NCI-H82 (cell line): ENCODE measurements at regions not wholly inside any gene's neighbourhood (a gene's known extent, or its start where the extent isn't known, plus 50 kb on each side); places are given as distances from the start of the nearest gene placed in this dataset.
A peak's percentile ranks its signal among the peaks of the same experiment; 100 is the strongest.

ENCODE experiments used
- DNase-seq: peaks from one replicate; lab custom pipeline; 2025; lab: John Stamatoyannopoulos, UW

DNA sequence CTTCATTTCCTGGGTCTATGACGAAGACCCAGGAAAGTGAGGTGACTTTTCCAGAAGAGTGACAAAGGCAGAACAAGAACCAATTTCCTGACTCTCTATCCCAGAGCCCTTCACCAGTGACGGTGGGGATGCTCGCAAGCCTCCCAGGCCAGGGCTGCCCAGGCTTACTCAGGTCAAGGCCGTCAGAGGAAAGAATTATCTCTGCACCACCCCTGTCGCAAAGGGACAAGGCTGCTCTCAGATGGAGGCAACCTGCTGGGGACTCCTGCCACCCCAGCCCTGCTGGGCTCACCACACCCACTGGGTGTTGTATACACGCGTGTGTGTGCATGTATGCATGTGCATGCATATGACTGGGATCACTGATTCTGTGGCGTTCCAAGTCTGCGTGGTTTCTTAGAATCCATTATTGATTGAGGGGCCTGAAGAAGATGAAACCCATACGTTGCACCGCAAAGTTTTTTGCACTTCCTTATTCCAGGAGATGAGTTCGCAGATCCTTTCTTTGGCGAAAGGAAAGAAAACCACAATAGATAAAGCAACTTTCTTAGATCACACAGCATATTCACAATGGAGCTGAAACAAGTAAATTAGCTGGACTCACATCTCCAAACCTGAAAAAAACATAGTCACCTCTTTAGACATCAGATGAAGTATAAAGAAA, 255.8 kb downstream of the RHOU start:
- no peak for DNase-seq

DNA sequence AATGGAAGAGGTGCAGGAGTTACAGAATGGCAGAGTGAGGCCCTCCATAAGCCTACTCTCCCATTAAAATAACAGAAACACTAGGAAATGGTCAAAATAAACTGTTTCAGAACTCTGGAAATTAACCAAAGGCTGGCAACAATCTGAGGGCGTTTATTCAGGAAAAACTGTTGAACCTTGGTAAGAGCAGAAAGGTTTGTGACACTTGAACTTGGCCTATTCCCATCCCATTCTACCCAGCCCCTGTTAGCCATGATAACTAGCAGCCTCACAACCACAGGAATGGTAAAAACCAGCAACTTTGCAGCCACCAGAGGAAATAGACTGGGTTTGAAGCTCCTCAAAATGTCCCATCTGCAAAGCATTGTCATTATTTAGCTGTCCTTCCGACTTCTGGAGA, 256.8 kb downstream of the RHOU start:
- DNase-seq = no peak

DNA sequence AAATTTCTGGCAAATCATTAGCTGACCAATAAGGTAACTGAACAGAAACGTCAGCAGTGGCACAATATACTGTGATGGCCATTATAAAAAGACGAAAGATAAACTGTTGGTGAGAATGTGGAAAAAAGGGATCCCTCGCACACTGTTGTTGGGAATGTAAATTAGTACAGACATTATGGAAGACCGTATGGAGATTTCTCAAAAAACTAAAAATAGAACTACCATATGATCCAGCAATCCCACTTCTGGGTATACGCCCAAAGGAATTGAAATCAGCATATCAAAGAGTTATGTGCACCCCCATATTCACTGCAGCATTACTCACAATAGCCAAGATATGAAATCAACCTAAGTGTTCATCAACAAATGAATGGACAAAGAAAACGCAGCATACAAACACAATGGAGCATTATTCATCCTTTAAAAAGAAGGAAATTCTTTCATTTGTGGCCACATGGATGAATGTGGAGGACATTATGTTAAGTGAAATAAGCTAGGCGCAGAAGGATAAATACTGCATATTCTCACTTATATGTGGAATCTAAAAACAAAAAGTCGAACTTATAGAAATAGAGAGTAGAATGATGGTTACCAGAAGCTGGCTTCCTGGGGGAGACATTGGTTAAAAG, 257.7 kb downstream of the RHOU start:
- DNase-seq = no peak

- no peak for DNase-seq
These were observed 259.7 kb downstream of the RHOU start for GRCh38 chr1:228994676-228995594.

DNA sequence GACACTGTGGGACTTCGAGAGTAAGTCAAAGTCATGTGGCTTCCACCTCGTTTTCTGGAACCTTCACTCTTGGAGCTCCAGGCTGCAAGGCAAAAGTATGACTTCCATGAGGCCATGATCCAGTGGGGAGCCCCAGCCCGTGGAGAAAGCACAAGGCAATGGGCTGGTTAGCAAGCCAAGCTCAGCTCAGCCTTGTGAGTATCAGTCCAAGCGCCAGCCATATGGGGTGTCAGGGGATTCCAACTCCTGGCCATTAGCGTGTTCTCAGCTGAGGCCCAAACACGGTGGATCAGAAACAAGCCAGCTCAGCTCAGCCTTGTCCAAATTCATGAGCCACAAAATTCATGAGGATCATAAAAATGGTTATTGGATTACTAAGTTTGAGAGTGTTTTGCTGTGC, 261.0 kb downstream of the RHOU start:
- DNase-seq = no peak

- no peak for DNase-seq
These were observed 262.5 kb downstream of the RHOU start for GRCh38 chr1:228997721-228998144.

GRCh38 chr1:228998179-228998578, 262.9 kb downstream of the RHOU start:
- DNase-seq = no peak

- no peak for DNase-seq
These were observed 264.3 kb downstream of the RHOU start for GRCh38 chr1:228999446-229000170.

GRCh38 chr1:229000187-229000586, 264.9 kb downstream of the RHOU start:
- DNase-seq = no peak

DNA sequence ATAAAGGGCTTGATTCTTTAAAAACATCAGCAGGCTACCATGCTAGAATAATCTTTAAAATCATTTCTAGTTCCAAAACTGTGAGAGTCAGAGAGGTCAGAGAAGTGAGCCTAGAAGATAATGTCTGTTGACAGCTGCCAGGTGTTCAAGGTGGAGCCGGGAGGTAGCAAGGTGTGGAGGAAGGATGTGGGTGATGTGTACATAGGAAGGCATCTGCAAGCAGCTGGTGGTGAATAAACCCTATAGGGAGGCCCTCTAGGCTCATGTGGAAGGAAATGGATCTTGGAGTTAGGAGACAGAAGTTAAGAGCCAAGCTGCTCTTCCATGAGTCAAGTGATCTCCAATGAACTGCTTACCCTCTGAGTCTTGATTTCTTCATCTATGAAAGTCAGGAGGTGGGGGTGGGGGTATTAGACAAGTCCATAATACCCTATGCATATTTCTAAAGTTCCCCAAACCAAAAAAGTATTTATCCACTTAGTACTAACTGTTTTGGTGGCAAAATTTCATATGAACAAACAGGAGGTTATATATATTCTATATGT, 266.3 kb downstream of the RHOU start:
- no peak for DNase-seq

GRCh38 chr1:229002037-229002436, 266.8 kb downstream of the RHOU start:
- no peak for DNase-seq

DNA sequence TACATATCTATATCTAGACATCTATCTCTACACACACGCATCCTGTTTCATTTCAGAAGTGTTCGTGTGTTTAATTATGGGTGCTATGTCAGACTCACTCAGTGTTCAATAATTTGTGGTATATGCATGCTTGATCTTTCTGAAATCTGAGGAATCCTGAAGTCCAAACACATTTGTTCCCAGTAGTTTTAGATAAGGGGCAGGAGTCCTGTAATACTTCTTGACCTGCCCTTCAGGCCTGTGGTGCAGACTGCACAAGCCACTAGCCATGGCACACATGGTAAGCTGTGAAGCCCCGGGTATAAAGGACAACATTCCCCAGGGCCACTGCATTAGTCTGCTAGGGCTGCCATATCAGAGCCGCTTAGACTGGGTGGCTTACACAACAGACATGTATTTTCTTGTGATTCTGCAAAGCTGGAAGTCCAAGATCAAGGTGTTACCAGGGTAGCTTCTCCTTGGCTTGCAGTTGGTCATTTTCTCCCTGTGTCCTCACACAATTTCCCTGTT, 267.2 kb downstream of the RHOU start:
- DNase-seq = peak; percentile 67

DNA sequence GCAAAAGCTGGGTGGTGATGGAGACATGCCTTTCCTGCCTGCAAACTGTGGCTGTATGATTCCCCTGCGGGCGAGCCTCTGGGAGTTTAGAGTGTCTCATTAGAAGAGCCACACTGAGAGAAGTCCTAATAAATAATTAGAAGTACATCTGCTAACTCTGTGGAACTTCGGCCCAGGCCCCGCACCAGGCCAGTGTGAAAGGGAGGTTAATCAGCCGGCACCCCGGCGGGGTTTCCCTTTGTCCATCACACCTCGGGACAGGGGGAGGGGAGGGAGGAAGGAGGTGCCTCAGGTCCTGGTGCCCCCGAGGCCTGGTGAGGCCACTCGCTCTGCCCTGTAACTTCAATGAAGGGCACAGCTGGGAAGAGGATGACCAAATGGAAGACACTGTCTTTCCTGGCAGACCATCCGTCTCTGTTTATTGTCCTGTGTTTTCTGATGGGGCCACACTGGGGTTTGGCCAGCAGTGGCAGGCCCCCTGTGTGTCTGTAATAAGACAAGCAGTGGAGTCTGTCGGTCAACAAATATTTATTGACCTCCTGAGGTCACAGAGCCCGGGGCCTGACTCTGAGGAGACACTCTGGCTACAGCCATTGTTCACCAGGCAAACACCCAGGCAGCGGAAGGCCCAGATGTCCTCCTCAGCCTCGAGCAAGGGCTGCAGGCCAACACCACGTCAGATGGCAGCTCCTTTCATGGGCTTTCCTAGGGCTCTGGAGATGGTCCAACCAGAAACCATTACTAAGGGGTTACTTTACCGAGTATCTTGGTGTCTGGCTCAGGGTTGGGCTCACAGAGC, 267.5 kb upstream of the RAB4A start:
- no peak for DNase-seq

DNA sequence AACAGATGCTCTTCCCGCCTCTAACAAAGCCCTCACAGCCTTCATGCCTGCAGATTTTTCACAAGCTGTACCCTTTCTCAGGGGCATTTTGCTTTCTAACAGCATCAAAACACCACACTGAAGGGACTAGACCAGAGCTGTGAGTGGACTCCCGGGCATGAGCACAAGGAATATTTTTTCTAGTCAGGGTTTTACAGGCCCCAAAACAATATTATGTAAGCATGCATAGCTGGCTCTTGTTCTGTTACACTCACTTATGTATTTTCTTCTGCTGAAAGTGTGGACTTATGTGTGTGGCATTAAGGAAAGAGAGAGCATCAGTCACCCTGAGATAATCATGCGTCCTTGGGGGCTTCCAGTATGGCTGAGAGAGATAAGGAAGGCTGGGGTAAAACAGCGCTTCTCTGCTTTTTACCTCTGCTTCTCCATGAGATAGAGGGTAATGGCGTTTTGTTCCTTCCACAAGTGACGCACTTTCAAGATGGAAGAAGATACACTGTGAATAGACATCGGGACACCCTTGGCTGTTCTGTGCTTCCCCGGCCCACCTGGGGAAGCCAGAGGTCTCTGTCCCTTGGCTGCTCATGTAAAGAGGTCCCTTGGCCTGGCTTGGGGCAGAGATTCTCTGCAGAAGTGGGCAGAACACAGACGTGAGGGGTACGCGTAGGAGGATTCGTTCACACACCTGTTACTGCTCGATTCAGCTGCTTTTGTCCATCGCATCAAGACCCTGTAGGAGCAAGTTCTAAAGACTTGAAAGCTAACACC, 266.7 kb upstream of the RAB4A start:
- no peak for DNase-seq

DNA sequence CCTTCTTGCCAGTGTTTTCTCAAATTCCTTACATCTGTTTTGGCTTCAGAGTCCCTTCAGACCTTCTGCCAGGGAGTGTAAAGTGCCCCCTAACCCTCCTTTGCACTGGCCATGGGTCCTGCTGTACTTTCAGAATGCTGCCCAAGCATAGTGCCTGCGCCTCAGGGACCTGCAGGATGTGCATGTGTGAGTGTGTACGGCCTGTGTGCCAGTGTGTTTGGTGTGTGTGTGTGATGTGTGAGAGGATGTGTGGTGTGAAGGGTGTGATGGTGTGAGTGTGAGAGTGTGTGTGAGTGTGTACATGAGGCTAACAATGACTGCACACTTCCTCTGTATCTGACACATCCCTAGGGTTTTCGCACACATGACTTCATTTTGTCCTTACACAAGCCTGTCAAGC, 265.8 kb upstream of the RAB4A start:
- no peak for DNase-seq

GRCh38 chr1:229005556-229005955, 265.4 kb upstream of the RAB4A start:
- DNase-seq = no peak

- peak; percentile 55 for DNase-seq
These were observed 264.6 kb upstream of the RAB4A start for GRCh38 chr1:229006121-229006870.

DNA sequence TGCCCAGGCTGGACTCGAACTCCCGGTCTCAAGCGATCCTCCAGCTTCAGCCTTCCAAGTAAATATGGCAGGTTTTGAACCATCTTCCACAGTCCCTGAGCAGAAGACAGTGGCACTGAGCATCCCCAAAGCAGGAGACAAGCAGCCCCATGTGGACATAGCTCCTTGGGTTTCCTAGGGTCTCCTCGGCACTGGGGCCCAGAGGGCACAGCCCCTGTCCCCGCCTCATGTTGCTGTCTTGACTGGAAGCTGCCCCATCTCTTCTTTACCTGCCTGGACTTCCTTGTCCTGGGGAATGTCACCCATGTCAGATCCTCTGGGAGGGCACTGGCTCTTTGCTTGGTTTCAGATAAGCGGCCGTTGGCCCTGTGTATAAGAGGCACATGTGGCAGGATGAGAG, 263.7 kb upstream of the RAB4A start:
- no peak for DNase-seq

- DNase-seq = no peak
These were observed 263.2 kb upstream of the RAB4A start for GRCh38 chr1:229007701-229008100.
